Activated naive CD4-positive, alpha-beta T cell (primary cell): ENCODE measurements at regions not wholly inside any gene's neighbourhood (a gene's known extent, or its start where the extent isn't known, plus 50 kb on each side); places are given as distances from the start of the nearest gene placed in this dataset.

Experiments
- DNase-seq, 4 experiments: peaks; one replicate each; lab custom pipeline; 2025; lab: John Stamatoyannopoulos, UW

DNA sequence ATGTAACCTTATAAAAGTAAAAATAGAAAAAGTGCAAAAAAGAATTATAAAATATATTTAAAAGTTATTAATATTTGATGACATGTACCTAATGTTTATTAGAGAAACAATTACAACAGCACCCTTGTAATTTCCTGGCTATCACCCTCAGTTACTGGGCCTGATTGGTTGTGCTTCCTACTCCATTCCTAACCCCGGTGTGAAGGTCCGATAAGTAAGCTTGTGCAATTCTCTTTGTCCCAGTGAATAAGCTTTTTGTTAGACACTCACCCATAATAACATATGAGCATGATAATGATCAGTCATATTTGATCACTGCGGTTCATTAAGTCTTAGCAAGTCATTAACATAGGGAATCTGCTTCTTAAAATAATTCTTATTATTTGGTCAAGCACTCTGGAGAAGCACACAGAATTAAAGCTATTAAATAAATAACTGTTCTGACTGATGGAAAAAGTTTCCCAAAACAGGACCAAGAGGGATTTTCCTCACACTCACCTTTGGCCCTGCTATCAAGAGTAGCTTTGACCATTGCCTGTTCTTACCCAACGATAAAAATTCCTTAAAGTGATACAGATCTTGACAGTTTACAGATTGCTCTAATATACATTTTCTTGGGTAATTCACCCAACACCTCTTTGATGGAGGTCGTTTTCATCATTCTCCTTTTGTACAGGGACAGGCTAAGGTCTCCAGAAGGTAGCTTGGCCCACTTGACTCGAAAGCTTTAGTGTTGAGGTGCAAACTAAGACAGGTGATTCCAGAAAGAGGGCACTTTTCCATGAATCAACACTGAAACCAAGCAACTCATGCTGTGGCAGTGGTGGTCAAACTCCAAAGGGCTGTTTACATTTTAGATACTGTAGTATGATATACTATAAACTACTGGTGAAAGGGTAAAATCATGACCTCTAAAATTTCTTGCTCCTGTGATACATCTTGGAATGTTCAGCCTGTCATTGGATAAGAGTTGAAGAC lies 543.0 kb upstream of the KCNMB2 start:
- no peak for DNase-seq

DNA sequence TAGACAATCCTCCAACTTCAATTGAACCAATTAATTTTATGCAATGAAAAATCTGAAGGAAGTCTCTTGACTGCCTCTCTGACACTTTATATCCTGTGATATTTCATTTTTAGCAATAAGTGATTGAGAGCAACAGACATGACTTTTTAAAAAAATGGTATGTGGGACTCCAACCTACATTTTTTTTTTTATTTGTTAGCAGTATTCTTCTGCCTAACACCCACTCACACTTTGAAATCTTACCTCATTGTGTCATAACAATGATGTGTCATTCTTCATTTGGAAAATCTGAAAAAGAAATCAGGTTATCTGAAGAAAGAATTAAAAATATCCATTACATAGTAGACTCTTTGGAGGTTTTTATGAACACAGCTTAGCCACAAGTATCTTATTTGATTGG lies 541.3 kb upstream of the KCNMB2 start:
- DNase-seq, result no peak

DNA sequence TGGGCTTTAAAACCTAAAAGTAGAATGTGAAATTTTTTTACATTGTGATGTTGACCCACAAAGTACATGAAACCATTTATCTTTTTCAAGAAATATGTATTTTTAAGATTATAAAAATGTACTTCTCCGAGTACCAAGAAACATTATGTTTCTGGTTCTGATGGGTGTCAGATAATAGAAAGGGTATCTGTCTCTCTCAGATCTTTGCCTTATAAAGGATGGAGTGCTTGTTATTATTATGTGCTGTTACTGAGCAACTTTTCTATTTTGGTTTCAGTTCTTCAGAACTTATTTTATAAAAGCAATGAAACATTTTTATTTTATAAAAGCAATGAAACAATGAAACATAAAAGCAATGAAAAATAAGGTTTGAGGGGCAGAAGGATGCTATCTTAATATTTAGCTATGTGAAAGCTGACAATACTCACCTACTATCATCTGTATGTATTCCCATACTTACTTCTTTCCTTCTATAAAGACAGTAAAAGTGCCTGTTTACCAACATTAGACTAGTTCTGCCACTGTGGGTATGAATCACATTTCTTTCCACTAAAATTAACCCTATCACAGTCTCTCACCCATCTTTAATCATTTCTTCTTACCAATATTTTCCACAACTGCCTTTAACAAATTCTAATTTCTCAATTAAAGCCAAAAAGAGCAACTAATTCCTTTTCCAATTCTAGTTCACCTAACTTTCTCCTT lies 540.7 kb upstream of the KCNMB2 start:
- DNase-seq, result no peak

DNA sequence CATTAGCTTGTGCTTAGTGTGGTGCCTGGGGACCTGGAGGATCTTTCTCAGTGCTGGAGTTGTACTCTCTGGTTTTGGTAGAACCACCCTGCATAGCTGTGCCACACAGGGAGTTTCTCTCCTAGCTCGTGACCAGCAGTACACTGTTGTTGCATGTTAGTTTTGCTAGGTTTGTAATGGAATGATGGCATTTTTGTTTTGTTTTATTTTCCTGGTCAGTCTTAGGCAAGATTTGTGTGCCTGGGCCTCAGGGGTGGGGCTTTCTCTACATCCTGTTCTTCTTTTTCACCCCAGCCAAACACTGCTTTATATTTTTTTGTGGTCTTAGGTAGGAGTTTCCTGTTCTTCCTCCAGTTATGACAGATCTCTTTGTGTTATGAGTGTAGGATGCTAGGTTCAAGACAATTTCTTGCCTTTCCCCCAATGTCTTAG lies 534.5 kb upstream of the KCNMB2 start:
- no peak for DNase-seq

DNA sequence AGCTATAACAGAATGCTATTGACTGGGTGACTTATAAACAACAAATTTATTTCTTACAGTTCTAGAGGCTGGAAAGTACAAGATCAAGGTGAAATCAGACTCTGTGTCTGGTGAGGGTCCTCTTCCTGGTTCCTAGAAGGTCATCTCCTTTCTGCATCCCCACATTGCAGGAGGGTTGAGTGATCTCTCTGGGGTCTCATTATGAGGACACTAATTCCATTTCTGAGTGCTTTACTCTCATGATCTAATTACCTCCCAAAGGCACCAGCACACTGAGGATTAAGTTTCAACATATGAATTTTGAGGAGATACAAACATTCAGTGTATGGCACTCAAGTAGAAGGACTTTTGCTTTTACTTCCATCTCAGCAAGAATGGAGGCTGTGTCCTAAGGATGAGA lies 534.1 kb upstream of the KCNMB2 start:
- no peak for DNase-seq

DNA sequence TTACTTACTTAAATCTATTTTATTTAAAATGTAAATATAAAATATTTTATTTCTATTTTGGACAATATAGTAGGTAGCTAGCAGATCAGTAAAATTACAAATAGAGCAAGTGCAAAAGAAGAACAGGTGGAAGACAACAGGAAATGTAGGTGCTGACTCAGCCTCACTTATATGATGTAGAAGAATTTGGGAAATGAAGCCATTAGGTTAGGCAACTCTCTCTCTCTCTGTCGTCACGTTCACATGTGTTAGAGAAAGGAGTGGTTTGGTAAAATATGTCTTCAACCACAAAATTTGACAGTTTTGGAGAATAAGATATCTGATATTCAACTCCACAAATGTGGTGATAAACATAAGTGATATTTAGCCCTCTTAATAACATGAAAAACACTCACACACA lies 532.5 kb upstream of the KCNMB2 start:
- no peak for DNase-seq

DNA sequence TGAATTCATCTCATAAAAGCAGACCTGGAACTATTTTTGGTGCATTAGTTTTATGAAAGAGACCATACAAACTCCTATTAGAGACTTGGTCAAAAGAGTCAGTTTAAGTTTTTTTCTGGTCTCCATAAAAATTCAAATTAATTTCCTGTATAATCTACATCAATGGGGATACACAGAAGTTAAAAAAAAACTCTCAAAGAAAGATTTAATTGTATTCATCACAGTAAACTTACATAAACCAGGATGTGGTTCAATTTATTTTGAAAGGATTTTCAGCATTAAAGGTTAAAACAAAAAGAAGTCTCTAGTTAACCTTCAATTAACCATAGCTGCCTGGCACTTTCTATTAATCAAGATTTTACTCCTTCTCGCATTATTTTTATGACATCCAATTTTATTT lies 530.3 kb upstream of the KCNMB2 start:
- no peak for DNase-seq

DNA sequence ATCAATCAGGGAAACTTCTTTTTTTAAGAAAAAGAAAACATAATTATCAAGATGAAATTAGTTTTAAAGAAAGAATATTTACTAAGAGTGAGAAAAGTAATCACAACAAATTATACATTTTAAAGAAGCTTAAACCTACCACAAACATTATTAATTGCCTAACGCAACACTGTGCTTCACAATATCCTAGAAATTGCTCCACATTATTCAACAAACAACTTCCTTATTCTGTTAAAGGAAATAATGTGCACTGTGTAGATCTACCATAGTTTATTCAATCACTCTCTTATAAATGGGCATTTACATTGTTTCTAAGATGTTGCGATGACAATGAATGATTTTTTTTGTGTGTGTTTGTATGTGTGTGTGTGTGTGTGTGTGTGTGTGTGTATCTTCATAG lies 525.9 kb upstream of the KCNMB2 start:
- no peak for DNase-seq

DNA sequence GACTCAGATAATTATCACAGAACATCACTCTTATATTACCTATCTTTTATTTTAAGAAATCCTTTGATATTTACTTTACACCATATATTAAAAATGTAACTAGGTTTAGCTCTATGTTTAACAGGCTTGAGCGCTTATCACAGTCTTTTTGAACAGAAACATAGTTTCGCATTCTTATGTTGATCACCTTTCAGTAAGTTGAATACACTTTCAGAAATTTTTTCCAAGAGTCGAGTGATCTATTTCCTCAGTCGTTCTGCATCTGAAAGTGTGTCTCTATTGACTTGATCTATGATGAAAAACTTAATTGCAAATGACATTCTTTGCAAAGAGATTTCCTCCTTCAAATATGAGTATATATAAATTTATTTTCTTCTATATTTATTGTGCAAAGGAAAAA lies 516.6 kb upstream of the KCNMB2 start:
- DNase-seq, result no peak

DNA sequence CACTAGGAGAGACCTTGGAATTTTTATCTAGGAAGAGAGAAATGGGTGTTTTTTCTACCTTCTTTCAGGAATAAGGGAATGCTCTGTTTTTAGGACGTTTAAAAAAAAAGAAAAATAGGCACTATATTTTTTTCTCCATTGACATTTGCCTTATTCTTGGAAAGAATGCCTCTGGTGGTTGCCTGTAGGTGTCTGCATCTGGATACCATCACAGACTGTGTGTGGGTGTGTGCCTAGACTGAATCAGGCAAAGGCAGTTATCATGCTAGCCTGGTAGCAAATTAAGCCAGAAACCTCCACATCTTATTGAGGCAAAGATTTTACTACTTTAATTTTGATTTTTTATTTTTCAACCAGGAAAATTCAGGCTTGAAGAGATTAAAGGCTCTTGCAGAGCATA lies 513.6 kb upstream of the KCNMB2 start:
- no peak for DNase-seq

DNA sequence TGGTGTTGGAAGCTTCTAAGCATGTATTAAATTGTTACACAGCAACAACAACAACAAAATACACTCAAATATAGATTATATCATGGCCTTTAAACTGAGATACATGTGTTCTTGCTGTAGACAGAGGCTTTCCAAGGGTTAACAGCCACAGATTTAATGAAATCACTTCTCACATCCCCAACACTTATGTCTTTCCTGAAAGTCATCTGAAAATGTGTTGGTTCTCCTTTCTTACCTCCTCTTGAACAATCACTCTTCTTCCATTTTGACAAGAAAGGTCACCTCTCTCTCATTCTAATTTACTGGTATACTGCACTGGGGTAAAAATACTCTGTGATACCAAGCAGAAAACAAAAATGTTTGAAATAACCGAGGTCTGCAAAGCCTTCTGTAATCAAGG lies 507.3 kb upstream of the KCNMB2 start:
- no peak for DNase-seq

DNA sequence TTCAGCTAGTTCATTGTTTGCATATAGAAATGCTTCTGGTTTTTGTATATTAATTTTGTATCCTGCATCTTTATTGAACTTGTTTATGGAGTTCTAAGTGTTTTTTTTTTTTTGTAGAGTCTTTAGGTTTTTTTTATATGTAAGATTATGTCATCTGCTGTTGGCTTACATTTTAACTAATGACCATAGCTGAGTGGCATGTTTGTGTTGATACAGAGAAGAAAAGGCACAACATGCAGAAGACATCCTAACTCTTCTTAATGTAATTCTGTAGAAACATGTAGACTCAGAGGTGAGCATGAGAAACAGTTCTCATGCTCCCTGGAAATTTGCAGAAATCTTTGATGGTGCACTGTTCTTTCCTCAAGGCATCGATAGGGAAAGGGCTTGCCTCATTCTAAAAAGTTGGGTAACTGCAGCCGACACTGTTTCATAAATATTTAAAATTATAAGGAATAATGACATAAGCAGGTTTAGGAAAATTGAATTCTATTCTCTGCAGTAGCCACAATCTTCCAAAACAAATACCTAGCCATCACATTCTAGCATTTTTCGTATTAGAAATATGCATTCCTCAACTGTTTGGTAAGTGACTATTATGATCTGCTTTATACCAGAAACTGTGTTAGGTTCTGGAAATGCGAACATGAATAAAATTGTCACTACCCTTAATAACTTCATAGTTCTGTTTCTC lies 499.6 kb upstream of the KCNMB2 start:
- no peak for DNase-seq

DNA sequence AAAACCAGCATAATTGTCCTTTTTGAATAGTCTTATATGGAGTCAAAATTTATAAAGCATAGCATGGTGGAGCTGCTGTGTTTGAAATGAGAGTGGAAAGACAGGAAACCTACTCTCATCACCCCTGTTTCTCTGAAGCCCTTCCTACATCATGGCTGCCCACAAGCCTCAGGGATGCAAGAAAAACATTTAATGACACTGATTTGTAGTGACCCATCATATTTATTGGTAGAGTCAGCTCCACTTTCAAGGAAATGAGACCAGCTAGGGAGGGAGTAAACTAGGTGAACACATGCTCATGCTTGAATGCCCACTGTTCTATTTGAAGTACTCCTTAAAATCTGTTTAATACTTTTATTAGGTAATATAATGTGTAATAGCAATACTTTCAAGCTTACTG lies 494.3 kb upstream of the KCNMB2 start:
- DNase-seq, result no peak

DNA sequence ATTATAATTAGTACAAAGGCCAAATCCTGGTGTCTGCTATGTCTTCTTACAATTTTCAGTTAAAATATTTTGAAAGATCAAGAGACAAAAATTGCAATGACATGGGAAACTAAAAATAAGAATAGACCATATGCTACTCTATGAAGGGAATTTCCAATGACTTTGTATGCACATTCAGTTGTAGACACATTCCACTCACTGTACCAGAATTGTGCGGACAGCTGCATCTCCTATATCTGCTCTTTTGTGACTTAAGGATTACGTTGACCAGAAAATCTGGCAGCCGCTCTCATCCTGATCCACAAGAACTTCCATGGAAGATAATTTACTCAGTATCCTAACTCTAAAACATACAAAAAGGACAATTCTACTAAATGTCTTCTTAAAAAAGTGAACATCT lies 493.9 kb upstream of the KCNMB2 start:
- DNase-seq, result no peak

DNA sequence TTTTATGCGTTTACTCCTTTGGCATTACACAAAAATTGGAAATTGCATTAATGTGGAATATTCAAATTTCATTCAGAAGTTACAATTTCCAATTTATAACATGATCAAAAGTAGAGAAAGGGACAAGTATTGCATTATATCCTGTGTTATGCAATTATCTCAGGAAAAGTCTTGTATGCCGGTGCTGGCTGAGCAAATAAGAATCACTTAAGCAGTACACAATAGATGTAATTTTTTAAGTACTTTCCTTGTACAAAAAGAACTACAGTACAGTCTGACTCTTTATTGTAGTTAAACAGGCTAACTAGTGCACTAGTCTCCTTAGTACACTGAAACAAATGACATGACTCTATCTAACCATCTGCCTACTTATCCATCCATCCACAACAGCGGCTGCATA lies 493.2 kb upstream of the KCNMB2 start:
- DNase-seq, result no peak

DNA sequence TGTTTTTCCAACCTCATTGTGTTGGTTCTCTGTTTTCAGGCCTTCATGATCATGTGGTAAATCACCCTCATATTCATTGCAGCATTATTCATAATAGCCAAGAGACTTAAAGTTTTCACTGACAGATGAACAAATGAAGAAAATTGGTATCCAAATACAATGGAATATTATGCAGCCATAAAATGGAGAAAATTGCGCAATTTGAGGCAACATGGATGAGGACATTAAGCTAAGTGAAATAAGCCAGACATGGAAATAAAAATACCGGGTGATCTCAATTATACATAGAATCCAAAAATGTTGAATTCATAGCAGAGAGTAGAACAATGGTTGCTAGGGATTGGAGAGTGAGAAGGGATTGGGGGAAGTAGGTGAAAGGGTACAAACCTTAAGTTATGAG lies 491.9 kb upstream of the KCNMB2 start:
- DNase-seq, result no peak

DNA sequence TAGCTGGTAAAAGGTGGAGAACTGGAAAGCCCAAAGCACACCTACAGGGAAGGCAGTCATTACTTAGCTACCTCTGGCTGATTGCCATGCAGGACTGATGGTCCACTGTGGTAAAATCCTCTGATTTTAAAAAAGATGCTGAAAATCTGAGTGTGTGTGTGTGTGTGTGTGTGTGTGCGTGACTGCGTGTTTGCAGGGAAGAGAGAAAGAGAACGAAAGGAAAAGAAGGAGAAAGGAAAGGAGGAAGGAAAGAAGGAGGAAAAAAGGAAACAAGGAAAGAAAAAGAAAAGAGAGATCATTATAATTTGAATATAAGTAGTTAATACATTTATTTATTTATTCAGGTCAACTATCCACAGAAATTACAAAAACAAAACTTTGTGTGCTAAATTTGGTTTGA lies 488.7 kb upstream of the KCNMB2 start:
- no peak for DNase-seq

DNA sequence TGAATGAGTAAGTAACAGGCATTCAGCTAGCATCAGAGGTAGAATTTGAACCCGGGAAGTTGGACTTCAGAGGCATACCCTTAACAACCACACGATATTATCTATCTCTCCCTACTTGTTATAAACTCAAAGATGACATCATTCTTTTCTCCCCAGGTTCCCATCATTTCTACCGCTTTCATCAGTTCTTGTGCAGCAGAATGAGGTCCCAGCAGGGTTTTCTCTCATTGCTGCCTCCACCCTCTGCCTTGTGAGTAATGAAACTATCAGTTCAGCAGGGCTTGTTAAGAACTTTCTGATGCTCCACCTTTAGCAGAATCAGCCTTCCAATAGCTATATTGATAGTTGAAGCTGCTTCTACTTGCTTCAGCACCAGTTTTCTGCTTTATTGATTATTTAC lies 487.5 kb upstream of the KCNMB2 start:
- no peak for DNase-seq

DNA sequence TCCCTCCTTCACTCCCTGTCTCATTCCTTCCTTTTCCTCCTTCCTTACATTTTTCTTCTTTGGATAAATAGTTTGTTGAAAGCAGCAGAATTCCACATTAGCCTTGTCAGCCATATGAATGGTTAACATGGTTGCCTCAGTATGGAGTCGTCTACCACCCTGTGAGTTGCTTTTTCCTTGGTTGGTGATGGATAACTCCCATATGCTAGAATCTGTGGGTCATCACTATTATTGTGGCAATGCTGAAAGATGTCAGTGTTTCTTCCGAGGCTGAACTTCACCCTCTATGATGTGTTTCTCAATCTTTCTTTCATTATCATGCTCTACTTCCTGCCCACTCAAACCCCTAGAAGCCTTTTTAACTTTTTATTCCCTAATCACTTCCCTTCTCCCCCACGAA lies 481.8 kb upstream of the KCNMB2 start:
- DNase-seq, result no peak

DNA sequence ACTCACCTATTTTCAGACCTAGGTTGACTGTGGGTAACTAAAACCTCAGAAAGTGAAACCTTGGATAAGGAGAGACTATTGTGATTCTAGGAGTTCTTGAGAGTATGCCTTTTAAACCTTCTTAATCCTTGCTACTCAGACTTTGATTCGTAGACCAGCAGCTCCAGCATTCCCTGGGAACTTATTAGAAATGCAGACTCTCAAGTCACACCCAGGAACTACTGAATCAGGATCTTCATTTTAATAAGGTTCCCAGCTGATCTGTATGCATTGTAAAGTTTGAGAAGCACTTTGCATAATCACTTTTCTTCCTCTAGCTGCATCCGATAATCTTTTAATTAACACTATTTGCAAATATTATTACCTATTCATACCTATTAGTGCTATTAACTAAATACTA lies 480.3 kb upstream of the KCNMB2 start:
- DNase-seq, result no peak

DNA sequence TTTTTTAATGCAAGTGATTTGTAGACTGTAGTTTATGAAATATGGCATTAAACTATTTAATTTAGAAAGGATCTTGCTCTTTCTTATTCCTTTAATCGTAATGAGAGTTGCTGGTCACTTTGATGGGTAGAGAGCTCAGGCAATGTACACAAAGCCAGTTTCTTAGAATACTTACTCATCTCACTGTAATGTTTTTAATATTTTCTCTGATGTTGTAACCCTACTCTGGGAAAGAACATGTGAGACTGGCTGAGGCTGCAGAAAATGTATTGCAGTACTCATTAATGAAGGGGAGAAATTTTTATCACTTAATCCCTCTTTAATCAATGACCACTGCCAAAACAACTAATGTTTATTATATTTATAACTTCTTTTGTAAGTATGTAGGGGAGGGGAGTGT lies 479.4 kb upstream of the KCNMB2 start:
- DNase-seq, result no peak

DNA sequence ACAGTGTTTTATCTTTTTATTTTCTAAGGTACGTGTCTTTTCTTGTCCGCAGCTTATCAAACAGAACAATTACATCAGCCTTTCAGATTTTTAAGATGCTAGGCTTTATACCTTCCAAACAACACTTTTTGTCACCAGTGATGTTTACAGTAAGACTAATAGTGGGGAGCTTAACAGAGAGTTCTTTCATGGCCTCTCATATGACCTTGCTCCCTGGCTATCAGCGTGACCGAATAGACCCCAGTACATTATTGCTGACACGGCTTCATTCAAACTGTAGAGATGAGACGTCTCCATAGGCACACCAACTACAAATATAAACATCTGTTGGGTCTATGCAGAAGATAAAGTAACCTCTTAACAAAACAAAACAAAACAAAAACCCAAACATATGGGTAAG lies 477.6 kb upstream of the KCNMB2 start:
- DNase-seq, result no peak

DNA sequence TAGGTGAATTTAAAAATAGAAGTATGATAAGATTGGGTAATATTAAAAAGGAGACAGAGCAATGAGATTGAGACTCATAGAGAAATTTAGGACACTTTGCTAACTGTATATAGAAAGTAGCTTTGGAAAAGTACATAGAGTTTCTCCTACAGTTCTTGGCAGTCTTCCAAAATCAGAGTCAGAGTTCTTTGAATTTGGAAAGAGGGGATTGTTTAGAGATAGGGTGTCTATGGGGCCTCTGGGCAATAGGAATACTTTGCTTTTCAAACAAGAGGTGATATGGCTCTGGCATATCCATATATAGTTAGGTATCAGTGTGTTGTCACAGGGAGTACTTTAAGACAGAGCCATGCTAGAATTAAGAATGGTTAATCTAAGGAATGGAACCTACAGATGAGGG lies 477.1 kb upstream of the KCNMB2 start:
- DNase-seq, result no peak
